GM23338 (cell line): ENCODE measurements at regions not wholly inside any gene's neighbourhood (a gene's known extent, or its start where the extent isn't known, plus 50 kb on each side); places are given as distances from the start of the nearest gene placed in this dataset.

Experiments
- ATAC-seq: fragments of 200-7000 bp; cut with Tn5 transposase; 3 replicates; pipeline ENCODE4 v1.9.1; 2020
- DNase-seq: peaks from one replicate; pipeline ENCODE4 v3.0.0-alpha.2; 2015; ENCODE audit warnings: low spot score
- H2AFZ ChIP-seq: fragments of 200-600 bp; sonication (generic); 2 replicates; pipeline ENCODE4 v1.8.0; 2016; ENCODE audit warnings: antibody characterized with exemption, mild to moderate bottlenecking, moderate library complexity
- H3F3A ChIP-seq: fragments of 200-600 bp; sonication (generic); replicated peaks from 2 replicates; pipeline ENCODE4 v1.8.0; 2017; ENCODE audit warnings: antibody characterized with exemption, mixed run types, low read depth
- H3K27ac ChIP-seq: fragments of 200-600 bp; sonication (generic); 2 replicates; pipeline ENCODE4 v1.6.1; 2016; ENCODE audit warnings: low read depth
- H3K27me3 ChIP-seq: fragments of 200-600 bp; sonication (generic); 2 replicates; pipeline ENCODE4 v1.8.0; 2016; ENCODE audit warnings: mild to moderate bottlenecking, mixed run types, moderate library complexity; ENCODE audit not compliant: insufficient read depth
- H3K36me3 ChIP-seq: fragments of 200-600 bp; sonication (generic); 2 replicates; pipeline ENCODE4 v1.8.0; 2016; ENCODE audit warnings: mild to moderate bottlenecking; ENCODE audit not compliant: insufficient read depth
- H3K4me1 ChIP-seq: fragments of 200-600 bp; sonication (generic); 2 replicates; pipeline ENCODE4 v1.8.0; 2016; ENCODE audit warnings: mild to moderate bottlenecking, moderate library complexity; ENCODE audit not compliant: insufficient read depth
- H3K4me2 ChIP-seq: fragments of 200-600 bp; sonication (generic); 2 replicates; pipeline ENCODE4 v1.7.1; 2017; ENCODE audit warnings: mixed run types
- H3K4me3 ChIP-seq: fragments of 200-600 bp; sonication (generic); 2 replicates; pipeline ENCODE4 v1.6.1; 2016; ENCODE audit warnings: mixed run types
- H3K79me2 ChIP-seq: fragments of 200-600 bp; sonication (generic); replicated peaks from 2 replicates; pipeline ENCODE4 v1.8.0; 2017; ENCODE audit warnings: mild to moderate bottlenecking; ENCODE audit not compliant: insufficient read depth
- H3K9me2 ChIP-seq: fragments of 200-600 bp; sonication (generic); 2 replicates; pipeline ENCODE4 v1.8.0; 2017; ENCODE audit not compliant: insufficient read depth
- H4K20me1 ChIP-seq: fragments of 200-600 bp; sonication (generic); replicated peaks from 2 replicates; pipeline ENCODE4 v1.8.0; 2017; ENCODE audit warnings: mild to moderate bottlenecking; ENCODE audit not compliant: insufficient read depth
- H3K27ac Mint-ChIP-seq: 2 replicates; pipeline ENCODE4 v1.8.0; 2020; ENCODE audit warnings: inconsistent platforms, mild to moderate bottlenecking, moderate library complexity, mixed read lengths
- H3K27me3 Mint-ChIP-seq: 3 replicates; pipeline ENCODE4 v1.8.0; 2022; ENCODE audit warnings: low read depth, mild to moderate bottlenecking, moderate library complexity, mixed read lengths, inconsistent platforms; ENCODE audit not compliant: insufficient read depth, poor library complexity
- H3K36me3 Mint-ChIP-seq: 3 replicates; pipeline ENCODE4 v1.8.0; 2021; ENCODE audit warnings: low read depth, mild to moderate bottlenecking, inconsistent platforms, moderate library complexity, mixed read lengths
- H3K4me1 Mint-ChIP-seq: 3 replicates; pipeline ENCODE4 v1.8.0; 2020; ENCODE audit warnings: mild to moderate bottlenecking, inconsistent platforms, mixed read lengths
- H3K4me3 Mint-ChIP-seq: 3 replicates; pipeline ENCODE4 v1.8.0; 2021; ENCODE audit warnings: moderate library complexity, mild to moderate bottlenecking, inconsistent platforms, mixed read lengths
- H3K9me3 Mint-ChIP-seq: 3 replicates; pipeline ENCODE4 v1.8.0; 2020; ENCODE audit warnings: moderate library complexity, mild to moderate bottlenecking, inconsistent platforms, mixed read lengths
- CREB1 ChIP-seq: fragments of 250-450 bp; sonication (Bioruptor Pico); IDR thresholded peaks from 2 replicates; pipeline ENCODE4 v1.5.0; 2020; ENCODE audit warnings: low read depth, mild to moderate bottlenecking, moderate library complexity
- ETS1 ChIP-seq: IDR thresholded peaks from 2 replicates; pipeline ENCODE4 v1.6.1; 2016; ENCODE audit warnings: antibody characterized with exemption
- EZH2 ChIP-seq: fragments of 200-600 bp; sonication (generic); IDR thresholded peaks from one replicate; pipeline ENCODE4 v1.8.0; 2017; ENCODE audit warnings: antibody characterized with exemption, mild to moderate bottlenecking, low read depth; ENCODE audit not compliant: unreplicated experiment
- POLR2AphosphoS5 ChIP-seq: IDR thresholded peaks from 2 replicates; pipeline ENCODE4 v1.6.1; 2016; ENCODE audit warnings: antibody characterized with exemption, low read depth
- REST ChIP-seq: IDR thresholded peaks from one replicate; pipeline ENCODE4 v1.6.1; 2018; ENCODE audit warnings: antibody characterized with exemption; ENCODE audit not compliant: unreplicated experiment
- small RNA-seq: library from RNA; depleted of rRNA; stranded (forward); fragments of <200 nt; gene quantifications from one replicate; pipeline ENCODE3, GENCODE V24; 2014; ENCODE audit warnings: low replicate concordance
- TF ChIP-seq, protein P1 (sequence below), 2 experiments: fragments of 200-600 bp in 1 of 2; sonication (generic) in 1 of 2; conservative IDR thresholded peaks; 2 replicates each; pipeline versions ENCODE4 v1.5.1 to v1.6.1; 2016 to 2017; ENCODE audit warnings: antibody characterized with exemption in 2 of 2, low read depth in 2 of 2, mild to moderate bottlenecking in 2 of 2, moderate library complexity in 1 of 2

DNA sequence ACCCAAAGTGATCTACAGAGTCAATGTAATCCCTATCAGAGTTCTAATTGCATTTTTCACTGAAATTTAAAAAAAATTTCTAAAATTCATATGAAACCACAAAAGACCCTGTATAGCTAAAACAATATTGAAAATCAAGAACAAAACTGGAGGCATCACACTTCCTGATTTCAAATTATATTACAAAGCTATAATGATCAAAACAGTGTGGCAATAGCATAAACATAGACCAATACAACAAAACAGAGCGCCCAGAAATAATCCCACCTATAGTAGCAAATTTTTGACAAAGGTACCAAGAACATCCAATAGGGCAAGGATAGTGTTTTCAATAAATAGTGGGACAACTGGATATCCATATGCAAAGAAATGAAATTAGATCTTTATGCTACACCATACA lies 59.4 kb upstream of the PRKG2 start (continued):
- TF ChIP-seq, protein P1, sequence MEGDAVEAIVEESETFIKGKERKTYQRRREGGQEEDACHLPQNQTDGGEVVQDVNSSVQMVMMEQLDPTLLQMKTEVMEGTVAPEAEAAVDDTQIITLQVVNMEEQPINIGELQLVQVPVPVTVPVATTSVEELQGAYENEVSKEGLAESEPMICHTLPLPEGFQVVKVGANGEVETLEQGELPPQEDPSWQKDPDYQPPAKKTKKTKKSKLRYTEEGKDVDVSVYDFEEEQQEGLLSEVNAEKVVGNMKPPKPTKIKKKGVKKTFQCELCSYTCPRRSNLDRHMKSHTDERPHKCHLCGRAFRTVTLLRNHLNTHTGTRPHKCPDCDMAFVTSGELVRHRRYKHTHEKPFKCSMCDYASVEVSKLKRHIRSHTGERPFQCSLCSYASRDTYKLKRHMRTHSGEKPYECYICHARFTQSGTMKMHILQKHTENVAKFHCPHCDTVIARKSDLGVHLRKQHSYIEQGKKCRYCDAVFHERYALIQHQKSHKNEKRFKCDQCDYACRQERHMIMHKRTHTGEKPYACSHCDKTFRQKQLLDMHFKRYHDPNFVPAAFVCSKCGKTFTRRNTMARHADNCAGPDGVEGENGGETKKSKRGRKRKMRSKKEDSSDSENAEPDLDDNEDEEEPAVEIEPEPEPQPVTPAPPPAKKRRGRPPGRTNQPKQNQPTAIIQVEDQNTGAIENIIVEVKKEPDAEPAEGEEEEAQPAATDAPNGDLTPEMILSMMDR (conservative IDR thresholded peaks at IDR 0.05; ENCODE audit: low read depth in 2 of 2), result no peak
- TF ChIP-seq POLR2AphosphoS5, result no peak
- no peak for TF ChIP-seq ETS1
- no peak for TF ChIP-seq EZH2
- TF ChIP-seq CREB1, result no peak

- Histone ChIP-seq H3K9me2 (no peaks in the 10 kb centered on the region), H4K20me1 (no peaks in the 10 kb centered on the region), H3K79me2 (no peaks in the 10 kb centered on the region), H3K4me3 (no peak overlapping the region), H3K36me3 (no peaks in the 10 kb centered on the region), H3K27me3 (no peaks in the 10 kb centered on the region), H3F3A (no peaks in the 10 kb centered on the region), H3K4me1 (no peaks in the 10 kb centered on the region), H2AFZ (no peak overlapping the region), H3K27ac (no peak overlapping the region), H3K4me2 (no peak overlapping the region)
- DNase-seq (no peak), ATAC-seq (no peak)
- TF ChIP-seq REST, result no peak
- Mint-ChIP-seq H3K4me3 (no peak overlapping the region), H3K9me3 (peaks cover 11% of the 10 kb centered on the region; the same call in 2 of the 3 replicates), H3K4me1 (no peaks in the 10 kb centered on the region), H3K36me3 (no peaks in the 10 kb centered on the region), H3K27me3 (no peaks in the 10 kb centered on the region), H3K27ac (no peak overlapping the region)
These were observed 57.6 kb upstream of the PRKG2 start for GRCh38 chr4:81272671-81273070.

Small RNA genes lying in the stretch of these regions (small RNA-seq; reads per million reads assigned to genes)
- gene RNU5A-2P, result 1.7 reads per million, percentile 77 among the genes with 10 or more reads in this experiment
